ENCODE measurements at regions not wholly inside any gene's neighbourhood (a gene's known extent, or its start where the extent isn't known, plus 50 kb on each side); places are given as distances from the start of the nearest gene placed in this dataset.

DNA sequence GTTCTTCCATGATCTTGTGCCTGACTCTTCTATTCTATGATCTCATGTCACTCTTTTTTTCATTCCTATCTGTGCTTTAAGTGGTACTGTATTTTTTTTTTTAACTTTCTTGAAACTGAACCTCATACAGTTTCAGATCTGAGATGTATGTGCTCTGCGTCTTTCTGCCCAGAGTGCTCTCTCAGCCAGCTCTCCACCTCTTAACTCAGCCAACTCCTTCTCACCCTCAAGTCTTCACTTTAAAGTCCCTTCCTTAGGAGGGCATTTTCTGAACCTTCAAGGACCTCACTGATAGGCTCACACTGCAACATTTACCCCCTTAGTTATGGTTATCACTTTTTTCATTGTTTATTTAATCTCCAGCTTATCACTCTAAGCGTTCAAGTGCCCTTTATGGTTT lies 158.7 kb downstream of the IRS2 start:
- TF ChIP-seq, protein P1, sequence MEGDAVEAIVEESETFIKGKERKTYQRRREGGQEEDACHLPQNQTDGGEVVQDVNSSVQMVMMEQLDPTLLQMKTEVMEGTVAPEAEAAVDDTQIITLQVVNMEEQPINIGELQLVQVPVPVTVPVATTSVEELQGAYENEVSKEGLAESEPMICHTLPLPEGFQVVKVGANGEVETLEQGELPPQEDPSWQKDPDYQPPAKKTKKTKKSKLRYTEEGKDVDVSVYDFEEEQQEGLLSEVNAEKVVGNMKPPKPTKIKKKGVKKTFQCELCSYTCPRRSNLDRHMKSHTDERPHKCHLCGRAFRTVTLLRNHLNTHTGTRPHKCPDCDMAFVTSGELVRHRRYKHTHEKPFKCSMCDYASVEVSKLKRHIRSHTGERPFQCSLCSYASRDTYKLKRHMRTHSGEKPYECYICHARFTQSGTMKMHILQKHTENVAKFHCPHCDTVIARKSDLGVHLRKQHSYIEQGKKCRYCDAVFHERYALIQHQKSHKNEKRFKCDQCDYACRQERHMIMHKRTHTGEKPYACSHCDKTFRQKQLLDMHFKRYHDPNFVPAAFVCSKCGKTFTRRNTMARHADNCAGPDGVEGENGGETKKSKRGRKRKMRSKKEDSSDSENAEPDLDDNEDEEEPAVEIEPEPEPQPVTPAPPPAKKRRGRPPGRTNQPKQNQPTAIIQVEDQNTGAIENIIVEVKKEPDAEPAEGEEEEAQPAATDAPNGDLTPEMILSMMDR (IDR thresholded peaks at IDR 0.05; ENCODE audit: borderline replicate concordance, extremely low read depth, low read length, poor library complexity, severe bottlenecking), result no peak
- no peak for TF ChIP-seq EZH2 (IDR thresholded peaks at IDR 0.05; ENCODE audit: borderline replicate concordance, low read depth, low read length, severe bottlenecking)

Data from DND-41 (cell line).